Keratinocyte (primary cell): ENCODE measurements at regions not wholly inside any gene's neighbourhood (a gene's known extent, or its start where the extent isn't known, plus 50 kb on each side); places are given as distances from the start of the nearest gene placed in this dataset.

ENCODE experiments used
- DNase-seq: peaks from one replicate; pipeline ENCODE4 v3.0.0-alpha.2; 2011; ENCODE audit warnings: low read depth, missing footprints, low spot score
- FAIRE-seq: peaks from 2 replicates; lab custom pipeline; 2011; peaks lifted over from hg19 to GRCh38; lab: Jason Lieb, UNC
- H2AFZ ChIP-seq: 2 replicates; pipeline ENCODE4 v1.6.0; 2012; ENCODE audit warnings: low read length, control low read depth, inconsistent platforms; ENCODE audit not compliant: control insufficient read depth
- H3K27ac ChIP-seq: 2 replicates; pipeline ENCODE4 v1.5.1; 2011; ENCODE audit warnings: low read length; ENCODE audit not compliant: control insufficient read depth, insufficient read depth
- H3K27me3 ChIP-seq: 3 replicates; pipeline ENCODE4 v1.6.0; 2011; ENCODE audit warnings: low read length; ENCODE audit not compliant: control insufficient read depth, insufficient read depth; ENCODE audit errors: extremely low read depth
- H3K36me3 ChIP-seq, 2 experiments: 2 replicates in 1 of 2; 3 replicates in 1 of 2; pipeline ENCODE4 v1.5.1; 2011; ENCODE audit warnings: low read length in 2 of 2, mild to moderate bottlenecking in 1 of 2; ENCODE audit not compliant: control insufficient read depth in 2 of 2, insufficient read depth in 2 of 2; ENCODE audit errors: extremely low read depth in 1 of 2
- H3K4me1 ChIP-seq: 3 replicates; pipeline ENCODE4 v1.5.1; 2011; ENCODE audit warnings: low read length; ENCODE audit not compliant: control insufficient read depth, insufficient read depth; ENCODE audit errors: extremely low read depth
- H3K4me2 ChIP-seq: 3 replicates; pipeline ENCODE4 v1.6.0; 2011; ENCODE audit warnings: low read depth, low read length; ENCODE audit not compliant: control insufficient read depth, insufficient read depth; ENCODE audit errors: extremely low read depth
- H3K4me3 ChIP-seq, 3 experiments: fragments of 200-600 bp in 1 of 3; sonication (generic) in 1 of 3; 2 replicates in 2 of 3; 3 replicates in 1 of 3; pipeline ENCODE4 v1.5.1; 2011 to 2016; ENCODE audit warnings: low read length in 3 of 3, mild to moderate bottlenecking in 3 of 3, control low read depth in 2 of 3, inconsistent platforms in 1 of 3, low read depth in 1 of 3, mixed read lengths in 1 of 3, mixed run types in 1 of 3, moderate library complexity in 1 of 3; ENCODE audit not compliant: control insufficient read depth in 2 of 3, insufficient read depth in 2 of 3; ENCODE audit errors: extremely low read depth in 1 of 3
- H3K79me2 ChIP-seq: 2 replicates; pipeline ENCODE4 v1.6.0; 2012; ENCODE audit warnings: low read length; ENCODE audit not compliant: control insufficient read depth, insufficient read depth
- H3K9ac ChIP-seq: 3 replicates; pipeline ENCODE4 v1.6.0; 2011; ENCODE audit warnings: low read length; ENCODE audit not compliant: control insufficient read depth, insufficient read depth; ENCODE audit errors: extremely low read depth
- H3K9me1 ChIP-seq: 3 replicates; pipeline ENCODE4 v1.6.0; 2011; ENCODE audit warnings: low read length; ENCODE audit not compliant: control insufficient read depth, insufficient read depth; ENCODE audit errors: extremely low read depth
- H3K9me3 ChIP-seq: 2 replicates; pipeline ENCODE4 v1.5.1; 2012; ENCODE audit warnings: low read depth, low read length; ENCODE audit not compliant: control insufficient read depth
- H4K20me1 ChIP-seq: 3 replicates; pipeline ENCODE4 v1.6.0; 2011; ENCODE audit warnings: low read length; ENCODE audit not compliant: control insufficient read depth, insufficient read depth; ENCODE audit errors: extremely low read depth
- CTCF ChIP-seq, 3 experiments: IDR thresholded peaks in 1 of 3; conservative IDR thresholded peaks in 1 of 3; optimal IDR thresholded peaks in 1 of 3; 2 replicates in 2 of 3; 3 replicates in 1 of 3; pipeline versions ENCODE3 to v1.5.1; 2011; ENCODE audit warnings: low read length in 3 of 3, mild to moderate bottlenecking in 3 of 3, moderate library complexity in 2 of 3, control low read depth in 1 of 3, inconsistent platforms in 1 of 3; ENCODE audit not compliant: insufficient read depth in 2 of 3; ENCODE audit errors: extremely low read depth in 1 of 3
- EZH2 ChIP-seq: IDR thresholded peaks from one replicate; pipeline ENCODE4 v1.6.1; 2012; ENCODE audit warnings: inconsistent platforms, mild to moderate bottlenecking, low read length, moderate library complexity
- dilution Hi-C: fragments of 300-500 bp; cut with MboI; formaldehyde crosslinking; loops from one replicate; pipeline ENCODE4 v1.7.0; 2020; ENCODE audit warnings: low sequenced_read_pairs; ENCODE audit not compliant: extremely low pct_ligation_motif_present

- no peaks in the 10 kb centered on the region for H3K36me3 ChIP-seq
- no peaks in the 10 kb centered on the region for H4K20me1 ChIP-seq
- no peak overlapping the region for H2AFZ ChIP-seq
- H3K27me3 ChIP-seq, result no peaks in the 10 kb centered on the region
- no peak overlapping the region for H3K9ac ChIP-seq
- no peak for FAIRE-seq
- dilution Hi-C loops, result no loop called here
- no peak for DNase-seq
- no peaks in the 10 kb centered on the region for H3K4me1 ChIP-seq
- TF ChIP-seq EZH2 (no peak), CTCF (optimal IDR thresholded peaks at IDR 0.05 in 1 of 3, IDR thresholded peaks at IDR 0.05 in 1 of 3, conservative IDR thresholded peaks at IDR 0.05 in 1 of 3; ENCODE audit: extremely low read depth in 1 of 3, insufficient read depth in 2 of 3, low read length in 3 of 3) (no peak)
- H3K9me1 ChIP-seq, result no peaks in the 10 kb centered on the region
- H3K79me2 ChIP-seq, result no peaks in the 10 kb centered on the region
- no peak overlapping the region for H3K4me3 ChIP-seq
- no peak overlapping the region for H3K4me2 ChIP-seq
- no peak overlapping the region for H3K27ac ChIP-seq
- no peaks in the 10 kb centered on the region for H3K9me3 ChIP-seq
These were observed 174.7 kb upstream of the PTCH1 start for GRCh38 chr9:95691435-95691834.

GRCh38 chr9:95689669-95690068 lies 172.9 kb upstream of the PTCH1 start:
- FAIRE-seq (no peak), DNase-seq (no peak)
- H3K9me3 ChIP-seq, result no peaks in the 10 kb centered on the region
- H3K9ac ChIP-seq, result no peak overlapping the region
- no peak overlapping the region for H3K27ac ChIP-seq
- H3K9me1 ChIP-seq, result no peaks in the 10 kb centered on the region
- no peak overlapping the region for H3K4me3 ChIP-seq
- H3K4me1 ChIP-seq, result no peaks in the 10 kb centered on the region
- H3K4me2 ChIP-seq, result no peak overlapping the region
- H3K36me3 ChIP-seq, result no peaks in the 10 kb centered on the region
- dilution Hi-C loops, result no loop called here
- no peaks in the 10 kb centered on the region for H3K79me2 ChIP-seq
- no peaks in the 10 kb centered on the region for H4K20me1 ChIP-seq
- H3K27me3 ChIP-seq, result peaks cover 2% of the 10 kb centered on the region
- TF ChIP-seq CTCF (optimal IDR thresholded peaks at IDR 0.05 in 1 of 3, IDR thresholded peaks at IDR 0.05 in 1 of 3, conservative IDR thresholded peaks at IDR 0.05 in 1 of 3; ENCODE audit: extremely low read depth in 1 of 3, insufficient read depth in 2 of 3, low read length in 3 of 3), result no peak
- no peak for TF ChIP-seq EZH2
- H2AFZ ChIP-seq, result no peak overlapping the region
